ENCODE measurements at regions not wholly inside any gene's neighbourhood (a gene's known extent, or its start where the extent isn't known, plus 50 kb on each side); places are given as distances from the start of the nearest gene placed in this dataset.

GRCh38 chr1:70840260-70840953 lies 207.2 kb downstream of the PTGER3 start:
- Histone ChIP-seq H3K79me1 (ENCODE audit: low read depth, low read length) (no peaks in the 10 kb centered on the region), H2AK5ac (ENCODE audit: low read depth, low read length) (no peak overlapping the region), H3K18ac (ENCODE audit: extremely low read depth, low read length) (no peak overlapping the region), H2AFZ (ENCODE audit: low read length) (no peak overlapping the region), H2BK20ac (ENCODE audit: low read length) (no peak overlapping the region), H4K91ac (replicated peaks; ENCODE audit: insufficient read length, low read length) (no peak overlapping the region), H2BK12ac (ENCODE audit: low read depth, low read length) (no peak overlapping the region), H3K27me3 (replicated peaks in 1 of 4; ENCODE audit: control insufficient read depth in 3 of 4, extremely low read depth in 1 of 4, insufficient read depth in 3 of 4, low read length in 3 of 4) (no peaks in the 10 kb centered on the region), H3K23me2 (ENCODE audit: low read depth, low read length) (no peaks in the 10 kb centered on the region), H3K4me3 (ENCODE audit: extremely low read depth in 1 of 4, insufficient read depth in 2 of 4, low read depth in 3 of 4, low read length in 4 of 4) (no peak overlapping the region), H4K8ac (ENCODE audit: extremely low read depth, insufficient read depth, low read length) (no peak overlapping the region), H4K5ac (ENCODE audit: insufficient read length, low read depth, low read length) (no peak overlapping the region), H3K4me1 (replicated peaks in 1 of 4; ENCODE audit: control insufficient read depth in 3 of 4, insufficient read depth in 4 of 4, low read length in 3 of 4) (no peaks in the 10 kb centered on the region), H3K23ac (ENCODE audit: insufficient read length) (no peak overlapping the region), H3K56ac (replicated peaks; ENCODE audit: insufficient read length, low read depth, low read length) (no peak overlapping the region), H3K79me2 (ENCODE audit: control insufficient read depth in 1 of 2, insufficient read depth in 2 of 2, low read length in 2 of 2) (no peaks in the 10 kb centered on the region), H3K36me3 (ENCODE audit: control insufficient read depth in 2 of 4, insufficient read depth in 4 of 4, low read length in 3 of 4) (no peaks in the 10 kb centered on the region), H3K4me2 (ENCODE audit: insufficient read depth in 1 of 2, low read depth in 2 of 2, low read length in 2 of 2) (no peak overlapping the region), H3K27ac (ENCODE audit: low read depth, low read length) (no peak overlapping the region), H2BK120ac (replicated peaks; ENCODE audit: low read depth, low read length) (no peak overlapping the region), H3K4ac (replicated peaks; ENCODE audit: insufficient read length, low read depth, low read length) (no peak overlapping the region), H4K20me1 (replicated peaks in 1 of 2; ENCODE audit: control insufficient read depth in 1 of 2, insufficient read depth in 2 of 2, low read length in 2 of 2) (no peaks in the 10 kb centered on the region), H3K9me3 (ENCODE audit: insufficient read depth in 2 of 2, low read depth in 1 of 2, low read length in 1 of 2) (no peaks in the 10 kb centered on the region), H2BK15ac (ENCODE audit: low read length) (no peak overlapping the region), H2BK5ac (ENCODE audit: low read depth, low read length) (no peak overlapping the region), H3K9ac (replicated peaks in 1 of 4; ENCODE audit: extremely low read depth in 1 of 4, low read depth in 3 of 4, low read length in 3 of 4) (no peak overlapping the region), H3K14ac (ENCODE audit: insufficient read length) (no peak overlapping the region)
- no peak for FAIRE-seq
- WGBS, 2 experiments (ENCODE audit: extremely low coverage in 1 of 2, insufficient coverage in 1 of 2, insufficient read length in 1 of 2, insufficient replicate concordance in 2 of 2, low coverage in 1 of 2, low lambda C conversion rate in 2 of 2, missing lambda C conversion rate in 1 of 2) = 92% methylated on average over 3 of the region's 3 CpGs; no CpG with 5 or more reads in 1 of the 2 experiments
- no peak for DNase-seq (ENCODE audit: low read depth in 1 of 2, low spot score in 2 of 2)
- ChIA-PET POLR2A (ENCODE audit: partially characterized antibody) (no interaction called here), CTCF (ENCODE audit: partially characterized antibody) (no interaction called here)
- TF ChIP-seq, protein P1, sequence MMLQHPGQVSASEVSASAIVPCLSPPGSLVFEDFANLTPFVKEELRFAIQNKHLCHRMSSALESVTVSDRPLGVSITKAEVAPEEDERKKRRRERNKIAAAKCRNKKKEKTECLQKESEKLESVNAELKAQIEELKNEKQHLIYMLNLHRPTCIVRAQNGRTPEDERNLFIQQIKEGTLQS (IDR thresholded peaks at IDR 0.05; ENCODE audit: insufficient read depth, low read depth, low read length) = no peak
- TF ChIP-seq NRF1 (IDR thresholded peaks at IDR 0.05; ENCODE audit: low read depth, low read length) (no peak), SAP30 (IDR thresholded peaks at IDR 0.05; ENCODE audit: insufficient read depth, insufficient replicate concordance, low read length) (no peak), CREB1 (IDR thresholded peaks at IDR 0.05) (no peak), RXRA (IDR thresholded peaks at IDR 0.05; ENCODE audit: insufficient read depth, low read depth, low read length) (no peak), POLR2A (IDR thresholded peaks at IDR 0.05; ENCODE audit: control extremely low read depth in 1 of 2, low read depth in 2 of 2, low read length in 2 of 2) (no peak), SIX5 (IDR thresholded peaks at IDR 0.05; ENCODE audit: low read depth, low read length) (no peak)
